NT2/D1 (cell line): ENCODE measurements at regions not wholly inside any gene's neighbourhood (a gene's known extent, or its start where the extent isn't known, plus 50 kb on each side); places are given as distances from the start of the nearest gene placed in this dataset.

Experiments
- SUZ12 ChIP-seq: IDR thresholded peaks from 2 replicates; pipeline ENCODE4 v1.6.1; 2011; ENCODE audit not compliant: insufficient read length, insufficient read depth; ENCODE audit errors: extremely low read depth
- YY1 ChIP-seq: IDR thresholded peaks from 2 replicates; pipeline ENCODE4 v1.6.1; 2011; ENCODE audit not compliant: insufficient read length, insufficient read depth
- ZNF274 ChIP-seq: IDR thresholded peaks from 2 replicates; pipeline ENCODE4 v1.6.1; 2011; ENCODE audit warnings: mild to moderate bottlenecking, low read depth, low read length

- no peak for TF ChIP-seq ZNF274
- TF ChIP-seq YY1: no peak
- TF ChIP-seq SUZ12: no peak
These were observed 54.8 kb upstream of the DDX53 start for GRCh38 chrX:22944945-22945344.
